Aorta (tissue), 5 donors: ENCODE measurements at regions not wholly inside any gene's neighbourhood (a gene's known extent, or its start where the extent isn't known, plus 50 kb on each side); places are given as distances from the start of the nearest gene placed in this dataset.

ENCODE experiments used
- ATAC-seq: fragments of 200-7000 bp; cut with Tn5 transposase; one replicate; pipeline ENCODE4 v1.9.1; 2022; ENCODE audit warnings: moderate library complexity; ENCODE audit not compliant: low FRiP score
- DNase-seq, 2 donors: peaks; one replicate each; pipeline ENCODE4 v3.0.0-alpha.2; 2020
- H3K27ac ChIP-seq, 2 donors: one replicate each; pipeline ENCODE4 v1.5.1; 2013; ENCODE audit warnings: low read length in 2 of 2, mild to moderate bottlenecking in 2 of 2, moderate library complexity in 2 of 2, control low read depth in 1 of 2, inconsistent platforms in 1 of 2, low read depth in 1 of 2
- H3K27me3 ChIP-seq, 2 donors: one replicate each; pipeline ENCODE4 v1.6.1; 2013; ENCODE audit warnings: control low read depth in 1 of 2, low read length in 1 of 2, mild to moderate bottlenecking in 1 of 2, moderate library complexity in 1 of 2; ENCODE audit not compliant: insufficient read depth in 2 of 2, control insufficient read depth in 1 of 2
- H3K36me3 ChIP-seq, 2 donors: one replicate each; pipeline ENCODE4 v1.6.1; 2013; ENCODE audit warnings: control low read depth in 1 of 2, low read length in 1 of 2, mild to moderate bottlenecking in 1 of 2; ENCODE audit not compliant: insufficient read depth in 2 of 2, control insufficient read depth in 1 of 2
- H3K4me1 ChIP-seq, 2 donors: one replicate each; pipeline ENCODE4 v1.6.1; 2013; ENCODE audit warnings: low read length in 2 of 2, control low read depth in 1 of 2, mild to moderate bottlenecking in 1 of 2, moderate library complexity in 1 of 2; ENCODE audit not compliant: insufficient read depth in 2 of 2, control insufficient read depth in 1 of 2
- H3K4me3 ChIP-seq, 2 donors: one replicate each; pipeline ENCODE4 v1.5.1; 2013; ENCODE audit warnings: low read length in 2 of 2, control low read depth in 1 of 2, mild to moderate bottlenecking in 1 of 2
- H3K9me3 ChIP-seq: one replicate; pipeline ENCODE4 v1.6.1; 2013; ENCODE audit warnings: mild to moderate bottlenecking, low read length; ENCODE audit not compliant: control insufficient read depth
- whole genome bisulfite sequencing, 2 donors: extraction: QIAGEN DNeasy Blood & Tissue Kit; methylation state at CpG; one replicate each; pipeline ENCODE4 v1.1.7; 2013; 5-methylcytosine and 5-hydroxymethylcytosine counted together
- intact Hi-C, 2 donors: fragments of 100-400 bp; cut with DNase I; formaldehyde crosslinking; loops; one replicate each; pipeline versions ENCODE4 v1.14.2 to v1.15.0; 2022
- donor health status: healthy with polysubstance abuse.
- donor health status: Bipolar disorder and iron deficiency.
- donor health status: DM: no; HTN: no; CAD: no.
- donor health status: DM: no; HTN: no; CAD: no.
- donor health status: DM: yes; HTN: yes; CAD: no.

- no peak overlapping the region for H3K27ac ChIP-seq
- H3K4me3 ChIP-seq, result no peak overlapping the region
- no peaks in the 10 kb centered on the region for H3K36me3 ChIP-seq
- intact Hi-C loops, result no loop called here
- no peak for DNase-seq
- no peaks in the 10 kb centered on the region for H3K27me3 ChIP-seq
- H3K4me1 ChIP-seq, result no peaks in the 10 kb centered on the region
- no peak for ATAC-seq
- no peaks in the 10 kb centered on the region for H3K9me3 ChIP-seq
- 72 to 79% methylated on average over 3 of the region's 3 CpGs for WGBS, 2 donors
Observed at GRCh38 chr9:92171281-92171680, 56.1 kb upstream of the SPTLC1 start.

- H3K9me3 ChIP-seq, result no peaks in the 10 kb centered on the region
- H3K4me1 ChIP-seq, result no peaks in the 10 kb centered on the region
- no peaks in the 10 kb centered on the region for H3K36me3 ChIP-seq
- H3K27me3 ChIP-seq, result no peaks in the 10 kb centered on the region
- WGBS, 2 donors, result 35 to 41% methylated on average over 9 of the region's 9 CpGs
- intact Hi-C loops, result no loop called here
- ATAC-seq (no peak), DNase-seq (no peak)
- H3K4me3 ChIP-seq, result no peak overlapping the region
- H3K27ac ChIP-seq, result no peak overlapping the region
Observed at GRCh38 chr9:92170848-92171247, 55.6 kb upstream of the SPTLC1 start.

GRCh38 chr9:92165484-92165883 is 50.3 kb upstream of the SPTLC1 start:
- Histone ChIP-seq H3K27ac (no peak overlapping the region), H3K27me3 (no peaks in the 10 kb centered on the region), H3K4me3 (no peak overlapping the region), H3K36me3 (no peaks in the 10 kb centered on the region), H3K9me3 (peaks cover 6% of the 10 kb centered on the region), H3K4me1 (no peaks in the 10 kb centered on the region)
- ATAC-seq, result no peak
- WGBS, 2 donors, result 61 to 65% methylated on average over 2 of the region's 2 CpGs
- DNase-seq, result no peak
- intact Hi-C loops, result no loop called here
